Neural crest cell (in vitro differentiated cells): ENCODE measurements at regions not wholly inside any gene's neighbourhood (a gene's known extent, or its start where the extent isn't known, plus 50 kb on each side); places are given as distances from the start of the nearest gene placed in this dataset.
A peak's percentile ranks its signal among the peaks of the same experiment; 100 is the strongest.

Experiments
- DNase-seq: peaks from one replicate; pipeline ENCODE4 v3.0.0; 2021; ENCODE audit warnings: low read depth, mixed read lengths, low spot score
- H3K27ac Mint-ChIP-seq: one replicate; pipeline ENCODE4 v1.8.0; 2021; ENCODE audit warnings: mild to moderate bottlenecking, mixed read lengths; ENCODE audit not compliant: unreplicated experiment
- H3K27me3 Mint-ChIP-seq: 2 replicates; pipeline ENCODE4 v1.8.0; 2021; ENCODE audit warnings: low read depth, mild to moderate bottlenecking, mixed read lengths
- H3K36me3 Mint-ChIP-seq: 2 replicates; pipeline ENCODE4 v1.8.0; 2021; ENCODE audit warnings: low read depth, mild to moderate bottlenecking, mixed read lengths
- H3K4me1 Mint-ChIP-seq: 2 replicates; pipeline ENCODE4 v1.8.0; 2021; ENCODE audit warnings: mixed read lengths
- H3K4me3 Mint-ChIP-seq: one replicate; pipeline ENCODE4 v1.8.0; 2021; ENCODE audit warnings: mild to moderate bottlenecking, mixed read lengths
- H3K9me3 Mint-ChIP-seq: 2 replicates; pipeline ENCODE4 v1.8.0; 2021; ENCODE audit warnings: mixed read lengths
- TF ChIP-seq, protein P1 (sequence below): fragments of 200-600 bp; sonication (generic); conservative IDR thresholded peaks from 2 replicates; pipeline ENCODE4 v1.5.0; 2021; ENCODE audit warnings: antibody characterized with exemption, mild to moderate bottlenecking

DNA sequence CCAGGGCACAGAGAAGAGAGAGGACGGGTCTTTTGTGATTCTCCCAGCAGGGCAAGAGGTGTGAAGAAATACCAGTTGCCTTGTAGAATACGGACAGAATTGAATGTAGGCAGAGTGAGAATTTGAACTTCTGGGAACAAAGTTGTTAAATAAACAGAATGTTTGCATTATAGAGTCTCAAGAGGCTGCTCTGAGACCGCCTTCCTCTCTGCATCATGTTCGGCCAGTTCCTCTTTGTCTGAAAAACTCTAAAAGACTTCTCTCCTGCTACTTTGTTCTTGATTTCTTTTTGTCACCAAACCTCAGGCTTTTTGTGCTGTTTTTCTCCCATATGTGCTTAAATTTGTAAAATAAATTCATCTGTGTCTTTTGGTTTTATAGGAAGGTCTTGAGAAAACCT, 256.4 kb downstream of the DLEU7 start:
- TF ChIP-seq, protein P1, sequence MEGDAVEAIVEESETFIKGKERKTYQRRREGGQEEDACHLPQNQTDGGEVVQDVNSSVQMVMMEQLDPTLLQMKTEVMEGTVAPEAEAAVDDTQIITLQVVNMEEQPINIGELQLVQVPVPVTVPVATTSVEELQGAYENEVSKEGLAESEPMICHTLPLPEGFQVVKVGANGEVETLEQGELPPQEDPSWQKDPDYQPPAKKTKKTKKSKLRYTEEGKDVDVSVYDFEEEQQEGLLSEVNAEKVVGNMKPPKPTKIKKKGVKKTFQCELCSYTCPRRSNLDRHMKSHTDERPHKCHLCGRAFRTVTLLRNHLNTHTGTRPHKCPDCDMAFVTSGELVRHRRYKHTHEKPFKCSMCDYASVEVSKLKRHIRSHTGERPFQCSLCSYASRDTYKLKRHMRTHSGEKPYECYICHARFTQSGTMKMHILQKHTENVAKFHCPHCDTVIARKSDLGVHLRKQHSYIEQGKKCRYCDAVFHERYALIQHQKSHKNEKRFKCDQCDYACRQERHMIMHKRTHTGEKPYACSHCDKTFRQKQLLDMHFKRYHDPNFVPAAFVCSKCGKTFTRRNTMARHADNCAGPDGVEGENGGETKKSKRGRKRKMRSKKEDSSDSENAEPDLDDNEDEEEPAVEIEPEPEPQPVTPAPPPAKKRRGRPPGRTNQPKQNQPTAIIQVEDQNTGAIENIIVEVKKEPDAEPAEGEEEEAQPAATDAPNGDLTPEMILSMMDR = no peak
- Mint-ChIP-seq H3K4me3 (no peak overlapping the region), H3K9me3 (no peaks in the 10 kb centered on the region), H3K27ac (no peak overlapping the region), H3K27me3 (no peaks in the 10 kb centered on the region), H3K4me1 (peaks cover 11% of the 10 kb centered on the region), H3K36me3 (no peaks in the 10 kb centered on the region)
- DNase-seq = no peak

DNA sequence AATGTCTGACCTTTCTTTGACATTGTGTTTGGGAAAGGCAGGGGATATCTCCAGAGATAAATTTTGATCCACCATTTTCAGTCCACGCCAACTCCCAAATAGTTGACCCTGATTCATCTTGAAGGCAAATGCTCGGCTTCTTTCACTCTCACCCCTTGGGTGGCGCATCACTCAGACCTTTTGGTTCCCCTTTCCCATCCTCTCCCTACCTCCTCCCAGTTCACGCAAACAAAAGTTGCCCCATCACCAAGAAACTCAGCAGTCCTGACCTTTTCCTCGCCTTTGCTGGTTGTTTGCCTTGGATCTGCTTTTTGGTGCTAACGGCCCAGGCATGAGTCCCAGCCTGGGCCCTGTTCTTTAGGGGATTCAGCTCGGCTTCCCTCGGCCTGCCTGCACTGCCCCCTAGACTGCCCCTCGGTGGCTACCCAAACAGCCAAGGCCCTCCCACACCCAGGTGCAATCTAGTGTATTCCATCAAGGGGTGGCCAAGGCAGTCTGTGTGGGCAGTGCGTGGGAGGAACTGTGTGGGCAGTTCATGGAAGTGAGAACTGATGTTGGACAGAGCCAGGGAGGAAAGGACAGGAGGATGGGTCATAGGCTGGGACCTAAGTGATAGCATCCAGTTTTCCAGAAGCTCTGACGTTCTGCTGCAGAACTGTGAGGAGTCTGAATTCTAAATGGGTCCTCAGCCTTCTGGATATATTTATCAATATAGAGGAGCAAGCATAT, 255.7 kb downstream of the DLEU7 start:
- TF ChIP-seq, protein P1 = no peak
- DNase-seq = no peak
- Mint-ChIP-seq H3K36me3 (no peaks in the 10 kb centered on the region), H3K4me1 (peaks cover 13% of the 10 kb centered on the region), H3K4me3 (no peak overlapping the region), H3K27me3 (no peaks in the 10 kb centered on the region), H3K27ac (peak overlapping the region; percentile 48), H3K9me3 (no peaks in the 10 kb centered on the region)

DNA sequence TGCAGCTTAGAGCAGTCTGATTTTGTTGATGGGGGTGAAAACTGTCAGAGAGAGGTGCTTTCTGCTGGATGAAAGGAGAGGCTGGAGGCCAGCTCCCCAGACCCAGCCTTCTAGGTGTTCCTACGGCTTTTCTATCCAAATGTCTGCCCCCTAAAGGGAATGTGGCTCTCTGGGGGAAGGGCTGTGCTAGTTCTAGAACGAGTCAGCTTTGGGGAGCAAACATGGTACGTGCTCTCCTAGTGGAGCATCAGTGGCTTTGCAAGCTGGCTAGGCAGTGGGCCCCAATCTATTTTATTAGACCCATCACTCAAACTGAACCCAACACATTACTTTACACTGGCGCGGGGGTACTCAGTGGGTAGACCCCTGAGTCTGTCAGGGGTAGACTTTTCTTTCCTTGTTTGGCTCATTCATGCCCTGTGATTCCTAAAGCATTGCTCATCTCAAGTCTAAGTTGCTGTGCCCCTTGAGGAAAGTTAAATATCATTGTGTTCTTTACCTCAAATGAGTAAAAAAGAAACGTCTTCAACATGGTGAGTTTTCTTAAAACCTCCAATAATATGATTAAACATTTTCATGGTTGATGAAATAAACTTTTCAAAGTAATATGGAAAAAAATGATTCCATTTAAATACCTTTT, 254.9 kb downstream of the DLEU7 start:
- H3K27me3 Mint-ChIP-seq = no peaks in the 10 kb centered on the region
- H3K4me3 Mint-ChIP-seq = no peak overlapping the region
- H3K27ac Mint-ChIP-seq = no peak overlapping the region
- peaks cover 21% of the 10 kb centered on the region for H3K4me1 Mint-ChIP-seq
- TF ChIP-seq, protein P1 = no peak
- H3K36me3 Mint-ChIP-seq = no peaks in the 10 kb centered on the region
- no peak for DNase-seq
- no peaks in the 10 kb centered on the region for H3K9me3 Mint-ChIP-seq

DNA sequence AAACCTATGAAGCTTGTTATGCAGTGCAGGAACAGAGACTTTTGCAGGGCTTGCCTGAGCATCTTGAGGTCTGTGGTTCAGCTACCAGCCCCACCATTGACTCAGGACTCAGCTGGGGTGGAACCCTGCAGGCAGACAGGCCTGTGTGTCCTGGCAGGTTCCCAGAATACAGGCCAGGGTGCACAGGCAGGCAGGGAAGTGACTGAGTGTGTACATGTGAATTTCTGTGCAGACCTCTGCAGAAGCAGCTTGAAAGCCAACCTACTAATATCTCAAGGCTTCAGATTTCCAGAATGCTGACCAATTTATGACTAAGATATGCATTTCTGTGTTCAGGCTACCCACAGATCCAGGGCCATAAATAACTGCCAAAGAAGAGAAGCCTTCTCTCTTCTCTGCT, 254.4 kb downstream of the DLEU7 start:
- no peak for DNase-seq
- Mint-ChIP-seq H3K36me3 (no peaks in the 10 kb centered on the region), H3K9me3 (no peaks in the 10 kb centered on the region), H3K27ac (no peak overlapping the region), H3K27me3 (no peaks in the 10 kb centered on the region), H3K4me3 (no peak overlapping the region), H3K4me1 (peaks cover 26% of the 10 kb centered on the region)
- TF ChIP-seq, protein P1 = no peak

DNA sequence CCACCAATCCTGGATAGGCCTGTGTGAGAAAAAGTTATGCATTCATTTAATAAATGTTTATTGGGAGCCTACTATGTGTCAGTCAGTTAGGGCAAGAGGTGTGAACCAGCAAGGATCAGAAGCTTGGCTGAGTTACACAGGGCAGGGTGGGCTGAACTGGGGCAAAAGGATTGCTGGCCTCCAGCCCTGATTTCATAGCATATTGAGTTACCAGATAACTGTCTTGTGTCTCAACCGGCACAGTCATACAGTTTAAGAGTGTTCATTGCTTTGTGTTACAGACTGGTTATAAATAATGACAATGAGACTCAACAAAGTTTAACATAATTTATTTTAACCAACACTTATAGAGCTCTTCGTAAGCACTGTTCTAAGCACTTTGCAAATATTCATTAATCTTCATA, 253.8 kb downstream of the DLEU7 start:
- DNase-seq = no peak
- Mint-ChIP-seq H3K9me3 (no peaks in the 10 kb centered on the region), H3K4me1 (peaks cover 29% of the 10 kb centered on the region), H3K27me3 (no peaks in the 10 kb centered on the region), H3K36me3 (no peaks in the 10 kb centered on the region), H3K4me3 (no peak overlapping the region), H3K27ac (no peak overlapping the region)
- TF ChIP-seq, protein P1 = no peak
